Kidney (tissue), 13 donors: ENCODE measurements at regions not wholly inside any gene's neighbourhood (a gene's known extent, or its start where the extent isn't known, plus 50 kb on each side); places are given as distances from the start of the nearest gene placed in this dataset.

Source experiments
- DNase-seq, 5 donors: peaks; one replicate each; pipeline ENCODE4 v3.0.0-alpha.2; 2013 to 2020
- FAIRE-seq: peaks from 2 replicates; lab custom pipeline; 2012; peaks lifted over from hg19 to GRCh38; lab: Jason Lieb, UNC
- H3K27ac ChIP-seq, 2 donors: one replicate each; pipeline ENCODE4 v1.7.0; 2013; ENCODE audit warnings: low read depth in 2 of 2, low read length in 2 of 2, inconsistent platforms in 1 of 2
- H3K27me3 ChIP-seq: one replicate; pipeline ENCODE4 v1.7.1; 2013; ENCODE audit warnings: low read length, inconsistent platforms; ENCODE audit not compliant: control insufficient read depth, insufficient read depth
- H3K36me3 ChIP-seq, 3 donors: one replicate each; pipeline versions ENCODE4 v1.7.0 to v1.7.1; 2013; ENCODE audit warnings: low read length in 3 of 3, control low read depth in 1 of 3, inconsistent platforms in 1 of 3; ENCODE audit not compliant: insufficient read depth in 3 of 3, control insufficient read depth in 2 of 3
- H3K4me1 ChIP-seq, 3 donors: one replicate each; pipeline versions ENCODE4 v1.7.0 to v1.7.1; 2013; ENCODE audit warnings: low read length in 3 of 3, inconsistent platforms in 1 of 3, low read depth in 1 of 3; ENCODE audit not compliant: control insufficient read depth in 2 of 3, insufficient read depth in 2 of 3
- H3K4me3 ChIP-seq, 3 donors: one replicate each; pipeline versions ENCODE4 v1.7.0 to v1.8.1; 2013; ENCODE audit warnings: low read length in 3 of 3, control low read depth in 1 of 3, inconsistent platforms in 1 of 3
- H3K9ac ChIP-seq, 3 donors: one replicate each; pipeline versions ENCODE4 v1.7.0 to v1.7.1; 2013; ENCODE audit warnings: low read length in 3 of 3, control low read depth in 1 of 3, inconsistent platforms in 1 of 3
- H3K9me3 ChIP-seq, 3 donors: one replicate each; pipeline versions ENCODE4 v1.7.0 to v1.7.1; 2013; ENCODE audit warnings: low read length in 3 of 3, control low read depth in 1 of 3, inconsistent platforms in 1 of 3; ENCODE audit not compliant: control insufficient read depth in 2 of 3, insufficient read depth in 1 of 3
- intact Hi-C: fragments of 100-400 bp; cut with DNase I; formaldehyde crosslinking; loops from one replicate; pipeline ENCODE4 v1.11.1; 2022
- TF ChIP-seq, protein P1 (sequence below): IDR thresholded peaks from 3 replicates; pipeline ENCODE4 v1.5.1; 2012; ENCODE audit warnings: mild to moderate bottlenecking, moderate library complexity, borderline replicate concordance; ENCODE audit not compliant: insufficient read depth; ENCODE audit errors: extremely low read depth
- donor health status: control.
- donor health status: control.
- donor health status: control.
- donor health status: control.
- donor health status: control.
- donor health status: DM: yes; HTN: yes; CAD: no.
- donor health status: Normal renal cell carcinoma (clear cell type).

DNA sequence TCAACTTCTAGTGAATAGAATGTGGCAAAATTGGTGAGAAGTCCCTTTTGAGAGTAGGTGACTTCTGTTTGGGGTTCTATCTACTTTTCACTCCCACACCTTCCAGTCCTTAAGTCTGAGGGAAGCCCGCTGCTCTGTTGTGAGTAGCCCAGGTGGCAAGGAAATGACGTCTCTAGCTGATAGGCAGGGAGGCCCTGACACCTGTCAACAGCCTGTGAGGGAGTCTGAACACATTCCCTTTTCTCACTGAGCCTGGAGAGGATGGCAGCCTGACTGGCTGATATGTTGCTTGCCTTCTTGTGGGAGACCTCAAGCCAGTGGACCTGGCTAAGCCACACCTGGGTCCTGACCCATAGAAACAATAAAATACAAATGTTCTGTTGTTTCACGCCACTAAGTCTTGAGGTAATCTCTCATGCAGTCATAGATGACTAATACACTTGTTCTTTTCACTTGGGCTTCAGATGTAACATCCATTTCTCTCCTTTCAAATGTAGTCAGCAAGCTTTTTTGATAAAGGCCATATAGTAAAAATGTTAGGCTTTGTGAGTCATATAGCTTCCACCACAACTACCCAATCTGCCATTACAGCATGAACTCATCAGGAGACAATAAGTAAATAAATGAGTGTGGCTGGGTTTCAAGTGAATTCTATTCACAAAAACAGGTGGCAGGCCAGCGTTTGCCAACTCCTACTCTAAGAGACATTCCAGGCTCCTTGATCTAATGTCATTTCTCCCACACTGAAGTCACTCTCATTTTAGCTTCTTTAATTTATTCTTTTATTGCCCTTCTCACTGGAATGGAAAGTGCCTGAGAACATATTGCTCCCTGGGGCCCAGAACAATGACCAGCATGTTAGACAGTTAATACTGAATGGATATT, 265.1 kb upstream of the MAD2L1 start:
- Histone ChIP-seq H3K27ac (no peak overlapping the region), H3K36me3 (no peaks in the 10 kb centered on the region), H3K27me3 (no peaks in the 10 kb centered on the region), H3K4me1 (no peaks in the 10 kb centered on the region), H3K9me3 (no peaks in the 10 kb centered on the region), H3K9ac (no peak overlapping the region), H3K4me3 (no peak overlapping the region)
- DNase-seq: peak in 2 of 5 donors; percentile 6 to 32
- TF ChIP-seq, protein P1, sequence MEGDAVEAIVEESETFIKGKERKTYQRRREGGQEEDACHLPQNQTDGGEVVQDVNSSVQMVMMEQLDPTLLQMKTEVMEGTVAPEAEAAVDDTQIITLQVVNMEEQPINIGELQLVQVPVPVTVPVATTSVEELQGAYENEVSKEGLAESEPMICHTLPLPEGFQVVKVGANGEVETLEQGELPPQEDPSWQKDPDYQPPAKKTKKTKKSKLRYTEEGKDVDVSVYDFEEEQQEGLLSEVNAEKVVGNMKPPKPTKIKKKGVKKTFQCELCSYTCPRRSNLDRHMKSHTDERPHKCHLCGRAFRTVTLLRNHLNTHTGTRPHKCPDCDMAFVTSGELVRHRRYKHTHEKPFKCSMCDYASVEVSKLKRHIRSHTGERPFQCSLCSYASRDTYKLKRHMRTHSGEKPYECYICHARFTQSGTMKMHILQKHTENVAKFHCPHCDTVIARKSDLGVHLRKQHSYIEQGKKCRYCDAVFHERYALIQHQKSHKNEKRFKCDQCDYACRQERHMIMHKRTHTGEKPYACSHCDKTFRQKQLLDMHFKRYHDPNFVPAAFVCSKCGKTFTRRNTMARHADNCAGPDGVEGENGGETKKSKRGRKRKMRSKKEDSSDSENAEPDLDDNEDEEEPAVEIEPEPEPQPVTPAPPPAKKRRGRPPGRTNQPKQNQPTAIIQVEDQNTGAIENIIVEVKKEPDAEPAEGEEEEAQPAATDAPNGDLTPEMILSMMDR: no peak
- intact Hi-C loops: no loop called here
- no peak for FAIRE-seq

DNA sequence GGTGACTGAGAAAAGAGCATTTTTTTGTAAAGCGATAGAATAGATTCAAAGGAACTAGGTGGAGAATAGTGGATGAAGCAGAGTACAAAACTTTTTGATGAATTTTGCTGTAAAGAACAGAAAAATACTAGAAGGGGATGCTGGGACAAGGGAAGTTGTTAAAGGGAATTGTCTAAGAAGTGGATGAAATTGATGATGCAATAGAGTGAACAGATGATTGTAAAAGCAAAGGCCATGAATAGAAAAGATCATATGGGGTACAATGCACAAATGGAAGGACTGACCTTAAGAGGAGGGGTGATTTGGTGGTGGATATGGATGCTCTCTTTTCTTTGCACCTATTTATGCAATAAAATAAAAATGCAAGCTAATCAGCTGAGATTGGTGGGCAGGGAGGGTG, 262.7 kb upstream of the MAD2L1 start:
- H3K27ac ChIP-seq: no peak overlapping the region
- H3K4me3 ChIP-seq: no peak overlapping the region
- H3K9ac ChIP-seq: no peak overlapping the region
- no peaks in the 10 kb centered on the region for H3K36me3 ChIP-seq
- no peak for DNase-seq
- no peaks in the 10 kb centered on the region for H3K4me1 ChIP-seq
- TF ChIP-seq, protein P1: no peak
- H3K27me3 ChIP-seq: no peaks in the 10 kb centered on the region
- intact Hi-C loops: no loop called here
- no peaks in the 10 kb centered on the region for H3K9me3 ChIP-seq
- no peak for FAIRE-seq

DNA sequence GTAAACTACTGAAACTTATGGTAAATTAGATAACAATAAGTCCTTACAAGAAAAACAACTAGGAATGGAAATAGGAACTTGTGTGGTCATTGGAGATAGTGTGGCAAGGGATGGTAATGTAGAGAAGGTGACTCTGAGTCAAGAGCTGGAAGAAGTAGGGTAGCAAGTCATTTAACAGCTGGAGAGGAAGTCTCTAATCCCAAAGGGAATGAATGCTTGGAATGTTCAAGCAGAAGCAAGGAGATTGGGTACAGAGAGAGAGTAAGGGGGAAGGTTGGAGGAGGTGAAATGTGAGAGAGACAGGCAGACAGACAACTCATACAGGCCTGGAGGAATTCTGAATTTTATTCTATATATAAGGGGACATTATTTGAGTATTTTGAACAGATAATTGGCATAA, 260.6 kb upstream of the MAD2L1 start:
- Histone ChIP-seq H3K9me3 (no peaks in the 10 kb centered on the region), H3K36me3 (no peaks in the 10 kb centered on the region), H3K4me3 (no peak overlapping the region), H3K4me1 (no peaks in the 10 kb centered on the region), H3K27me3 (no peaks in the 10 kb centered on the region), H3K9ac (no peak overlapping the region), H3K27ac (no peak overlapping the region)
- intact Hi-C loops: no loop called here
- FAIRE-seq (no peak), DNase-seq (no peak)
- TF ChIP-seq, protein P1: no peak
